ENCODE measurements at regions not wholly inside any gene's neighbourhood (a gene's known extent, or its start where the extent isn't known, plus 50 kb on each side); places are given as distances from the start of the nearest gene placed in this dataset.

DNA sequence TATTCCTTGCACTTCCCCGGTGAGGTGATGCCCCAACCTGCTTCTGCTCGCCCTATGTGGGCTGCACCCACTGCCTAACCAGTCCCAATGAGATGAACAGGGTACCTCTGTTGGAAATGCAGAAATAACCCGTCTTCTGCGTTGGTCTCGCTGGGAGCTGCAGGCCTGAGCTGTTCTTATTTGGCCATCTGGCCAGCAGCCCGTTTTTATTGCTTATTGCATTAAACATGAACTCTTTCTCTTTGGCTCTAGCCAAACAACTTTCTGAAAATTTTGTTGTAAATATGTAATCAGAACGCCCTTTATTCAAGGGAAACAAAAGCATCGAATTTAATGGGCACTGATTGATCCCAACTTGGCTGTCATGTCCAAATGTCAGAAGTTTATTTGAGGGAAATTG lies 124.7 kb upstream of the FTMT start:
- no peak for TF ChIP-seq CTCF (IDR thresholded peaks at IDR 0.05)
- TF ChIP-seq POLR2A (IDR thresholded peaks at IDR 0.05) = no peak
